K562 (cell line): ENCODE measurements at regions not wholly inside any gene's neighbourhood (a gene's known extent, or its start where the extent isn't known, plus 50 kb on each side); places are given as distances from the start of the nearest gene placed in this dataset.

Experiments
- ARNT ChIP-seq, 2 experiments: fragments of 450-650 bp; IDR thresholded peaks; 2 replicates each; pipeline ENCODE4 v1.6.1; 2016; ENCODE audit warnings: mild to moderate bottlenecking in 1 of 2
- DPF2 ChIP-seq: fragments of 450-650 bp; IDR thresholded peaks from 2 replicates; pipeline ENCODE4 v1.6.1; 2016
- KAT7 ChIP-seq: sonication (generic); formaldehyde crosslinking; IDR thresholded peaks from 2 replicates; pipeline ENCODE4 v1.8.0; 2022; ENCODE audit warnings: missing genetic modification reagents, mild to moderate bottlenecking, borderline replicate concordance
- NFE2L1 ChIP-seq: fragments of 450-650 bp; IDR thresholded peaks from 2 replicates; pipeline ENCODE4 v1.6.1; 2016; ENCODE audit warnings: missing genetic modification characterization, low read depth, mild to moderate bottlenecking, missing compliant biosample characterization, moderate library complexity, borderline replicate concordance
- SMAD3 ChIP-seq: fragments of 450-650 bp; formaldehyde crosslinking; conservative IDR thresholded peaks from 2 replicates; pipeline ENCODE4 v1.4.0; 2020; ENCODE audit warnings: mild to moderate bottlenecking
- SMC3 ChIP-seq: conservative IDR thresholded peaks from 2 replicates; pipeline ENCODE4 v1.6.1; 2011; ENCODE audit warnings: low read depth, low read length, improper control_type of control experiment; ENCODE audit not compliant: insufficient read depth
- SP2 ChIP-seq: IDR thresholded peaks from 2 replicates; pipeline ENCODE4 v1.6.1; 2011; ENCODE audit warnings: mild to moderate bottlenecking, low read depth, low read length, moderate library complexity; ENCODE audit not compliant: poor library complexity, severe bottlenecking; ENCODE audit errors: extremely low read depth
- TCF7L2 ChIP-seq: fragments of 150-350 bp; IDR thresholded peaks from 2 replicates; pipeline ENCODE4 v1.6.1; 2016; ENCODE audit warnings: low read depth, mild to moderate bottlenecking, low read length, moderate library complexity
- TEAD4 ChIP-seq, 2 experiments: sonication (generic) in 1 of 2; formaldehyde crosslinking in 1 of 2; IDR thresholded peaks; 2 replicates each; pipeline versions ENCODE4 v1.6.1 to v1.8.0; 2012 to 2022; ENCODE audit warnings: borderline replicate concordance in 1 of 2, inconsistent platforms in 1 of 2, low read length in 1 of 2, mild to moderate bottlenecking in 1 of 2, missing genetic modification reagents in 1 of 2
- ZNF785 ChIP-seq: fragments of 250-450 bp; sonication (Bioruptor Pico); IDR thresholded peaks from 2 replicates; pipeline ENCODE4 v1.4.0; 2020; ENCODE audit warnings: mild to moderate bottlenecking
- TF ChIP-seq, protein P1 (sequence below), 3 experiments: IDR thresholded peaks in 2 of 3; conservative IDR thresholded peaks in 1 of 3; 2 replicates each; pipeline ENCODE4 v1.5.1; 2011 to 2012; ENCODE audit warnings: low read length in 3 of 3, mild to moderate bottlenecking in 3 of 3, control low read depth in 2 of 3, improper control_type of control experiment in 1 of 3, inconsistent platforms in 1 of 3, low read depth in 1 of 3, mixed read lengths in 1 of 3, moderate library complexity in 1 of 3; ENCODE audit not compliant: insufficient read depth in 2 of 3
- TF ChIP-seq, protein P2 (sequence below), 2 experiments: fragments of 200-800 bp in 1 of 2; sonication (Bioruptor generic) in 1 of 2; sonication (generic) in 1 of 2; formaldehyde crosslinking in 1 of 2; IDR thresholded peaks in 1 of 2; conservative IDR thresholded peaks in 1 of 2; 2 replicates each; pipeline versions ENCODE4 v1.5.0 to v1.6.1; 2016 to 2020; ENCODE audit warnings: missing compliant biosample characterization in 1 of 2, missing genetic modification characterization in 1 of 2, missing genetic modification reagents in 1 of 2

DNA sequence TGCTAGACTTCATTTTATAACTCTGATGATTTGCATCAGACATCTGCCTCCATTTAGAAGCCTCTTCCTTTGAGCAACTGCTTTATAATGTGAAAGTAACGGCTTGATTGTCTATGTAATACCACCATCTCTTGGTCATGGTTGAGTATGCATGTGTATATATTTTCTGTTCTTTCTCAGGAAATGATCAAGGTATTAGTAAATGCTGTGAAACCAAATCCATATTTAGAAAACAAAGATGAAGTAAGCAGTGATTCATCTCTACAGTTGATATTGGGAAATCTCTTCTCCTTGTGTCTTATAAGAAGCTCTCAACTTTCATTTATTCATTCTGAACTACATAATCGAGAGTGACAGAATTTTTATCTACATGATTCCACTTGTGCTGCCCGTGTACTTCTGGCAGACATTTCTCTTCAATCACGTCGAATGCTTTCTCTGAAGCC, 104.6 kb upstream of the ANO3 start:
- no peak for TF ChIP-seq TEAD4 (IDR thresholded peaks at IDR 0.05; ENCODE audit: low read length)
- no peak for TF ChIP-seq TEAD4 (CRISPR knock-in tag; IDR thresholded peaks at IDR 0.05; ENCODE audit: borderline replicate concordance)
- TF ChIP-seq, protein P1, sequence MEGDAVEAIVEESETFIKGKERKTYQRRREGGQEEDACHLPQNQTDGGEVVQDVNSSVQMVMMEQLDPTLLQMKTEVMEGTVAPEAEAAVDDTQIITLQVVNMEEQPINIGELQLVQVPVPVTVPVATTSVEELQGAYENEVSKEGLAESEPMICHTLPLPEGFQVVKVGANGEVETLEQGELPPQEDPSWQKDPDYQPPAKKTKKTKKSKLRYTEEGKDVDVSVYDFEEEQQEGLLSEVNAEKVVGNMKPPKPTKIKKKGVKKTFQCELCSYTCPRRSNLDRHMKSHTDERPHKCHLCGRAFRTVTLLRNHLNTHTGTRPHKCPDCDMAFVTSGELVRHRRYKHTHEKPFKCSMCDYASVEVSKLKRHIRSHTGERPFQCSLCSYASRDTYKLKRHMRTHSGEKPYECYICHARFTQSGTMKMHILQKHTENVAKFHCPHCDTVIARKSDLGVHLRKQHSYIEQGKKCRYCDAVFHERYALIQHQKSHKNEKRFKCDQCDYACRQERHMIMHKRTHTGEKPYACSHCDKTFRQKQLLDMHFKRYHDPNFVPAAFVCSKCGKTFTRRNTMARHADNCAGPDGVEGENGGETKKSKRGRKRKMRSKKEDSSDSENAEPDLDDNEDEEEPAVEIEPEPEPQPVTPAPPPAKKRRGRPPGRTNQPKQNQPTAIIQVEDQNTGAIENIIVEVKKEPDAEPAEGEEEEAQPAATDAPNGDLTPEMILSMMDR (IDR thresholded peaks at IDR 0.05 in 2 of 3, conservative IDR thresholded peaks at IDR 0.05 in 1 of 3; ENCODE audit: insufficient read depth in 2 of 3, low read depth in 1 of 3, low read length in 3 of 3): no peak
- TF ChIP-seq ARNT (IDR thresholded peaks at IDR 0.05): no peak
- no peak for TF ChIP-seq TCF7L2
- TF ChIP-seq SMAD3 (CRISPR knock-in tag): no peak
- TF ChIP-seq DPF2: no peak
- no peak for TF ChIP-seq NFE2L1
- no peak for TF ChIP-seq KAT7 (CRISPR knock-in tag)
- TF ChIP-seq, protein P2, sequence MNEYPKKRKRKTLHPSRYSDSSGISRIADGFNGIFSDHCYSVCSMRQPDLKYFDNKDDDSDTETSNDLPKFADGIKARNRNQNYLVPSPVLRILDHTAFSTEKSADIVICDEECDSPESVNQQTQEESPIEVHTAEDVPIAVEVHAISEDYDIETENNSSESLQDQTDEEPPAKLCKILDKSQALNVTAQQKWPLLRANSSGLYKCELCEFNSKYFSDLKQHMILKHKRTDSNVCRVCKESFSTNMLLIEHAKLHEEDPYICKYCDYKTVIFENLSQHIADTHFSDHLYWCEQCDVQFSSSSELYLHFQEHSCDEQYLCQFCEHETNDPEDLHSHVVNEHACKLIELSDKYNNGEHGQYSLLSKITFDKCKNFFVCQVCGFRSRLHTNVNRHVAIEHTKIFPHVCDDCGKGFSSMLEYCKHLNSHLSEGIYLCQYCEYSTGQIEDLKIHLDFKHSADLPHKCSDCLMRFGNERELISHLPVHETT (CRISPR knock-in tag; conservative IDR thresholded peaks at IDR 0.05 in 1 of 2, IDR thresholded peaks at IDR 0.05 in 1 of 2): no peak
- TF ChIP-seq ZNF785: no peak
- no peak for TF ChIP-seq SMC3
- no peak for TF ChIP-seq SP2
